Panc1 (cell line): ENCODE measurements at regions not wholly inside any gene's neighbourhood (a gene's known extent, or its start where the extent isn't known, plus 50 kb on each side); places are given as distances from the start of the nearest gene placed in this dataset.

ENCODE experiments used
- ATAC-seq: fragments of 200-7000 bp; cut with Tn5 transposase; 2 replicates; pipeline ENCODE4 v1.9.1; 2020; ENCODE audit warnings: mild to moderate bottlenecking, moderate library complexity
- BruUV-seq: library from RNA; stranded (reverse); fragments of 400-500 nt; replicated peaks from 2 replicates; lab custom pipeline; 2021; lab: Mats Ljungman, UMichigan
- CTCF ChIA-PET: fragments of 300-600 bp; sonication (Branson Sonifier 250); formaldehyde crosslinking; loops from one replicate; lab custom pipeline; 2022; ENCODE audit warnings: antibody characterized with exemption; lab: Charles Lee
- POLR2A ChIA-PET: fragments of 300-600 bp; sonication (Branson Sonifier 250); formaldehyde crosslinking; loops from one replicate; lab custom pipeline; 2022; ENCODE audit warnings: antibody characterized with exemption; lab: Charles Lee
- DNase-seq: peaks from one replicate; pipeline ENCODE4 v3.0.0-alpha.2; 2010; ENCODE audit warnings: low read depth, low spot score
- H3K27ac ChIP-seq: 2 replicates; pipeline ENCODE4 v1.5.1; 2011; ENCODE audit warnings: mild to moderate bottlenecking, low read length, inconsistent platforms
- H3K27me3 ChIP-seq: fragments of 200-500 bp; sonication (Bioruptor generic); 2 replicates; pipeline ENCODE4 v1.6.0; 2014; ENCODE audit warnings: low read length, inconsistent platforms; ENCODE audit not compliant: control insufficient read depth, insufficient read depth
- H3K36me3 ChIP-seq: fragments of 200-500 bp; sonication (Bioruptor generic); 2 replicates; pipeline ENCODE4 v1.5.1; 2014; ENCODE audit warnings: inconsistent platforms, mild to moderate bottlenecking, low read length, moderate library complexity; ENCODE audit not compliant: control insufficient read depth, insufficient read depth
- H3K4me1 ChIP-seq: 2 replicates; pipeline ENCODE4 v1.5.1; 2011; ENCODE audit warnings: inconsistent platforms, mild to moderate bottlenecking, low read length, moderate library complexity; ENCODE audit not compliant: control insufficient read depth, insufficient read depth
- H3K4me3 ChIP-seq, 2 experiments: 2 replicates each; pipeline ENCODE4 v1.5.1; 2011 to 2012; ENCODE audit warnings: low read depth in 2 of 2, low read length in 2 of 2, mild to moderate bottlenecking in 2 of 2, inconsistent platforms in 1 of 2, moderate library complexity in 1 of 2
- H3K9me3 ChIP-seq: fragments of 200-500 bp; sonication (Bioruptor generic); 2 replicates; pipeline ENCODE4 v1.5.1; 2014; ENCODE audit warnings: low read depth, mild to moderate bottlenecking, inconsistent platforms, low read length, moderate library complexity; ENCODE audit not compliant: control insufficient read depth, insufficient read depth
- POLR2AphosphoS5 ChIP-seq: IDR thresholded peaks from 2 replicates; pipeline ENCODE4 v1.6.1; 2012; ENCODE audit warnings: mild to moderate bottlenecking, low read depth, low read length, moderate library complexity
- SIN3A ChIP-seq: IDR thresholded peaks from 2 replicates; pipeline ENCODE4 v1.6.1; 2012; ENCODE audit warnings: low read depth, mild to moderate bottlenecking, low read length, moderate library complexity, borderline replicate concordance; ENCODE audit not compliant: insufficient read depth
- TCF7L2 ChIP-seq: IDR thresholded peaks from 2 replicates; pipeline ENCODE4 v1.6.1; 2011; ENCODE audit warnings: mild to moderate bottlenecking, low read depth, low read length, inconsistent platforms
- in situ Hi-C: cut with HindIII; loops from 2 replicates; pipeline ENCODE4 v1.10.0; 2016; ENCODE audit warnings: low sequenced_read_pairs, low pct_unique_long_range_greater_than_20kb
- intact Hi-C: fragments of 100-400 bp; cut with micrococcal nuclease; formaldehyde crosslinking; loops from one replicate; pipeline ENCODE4 v1.10.0; 2022; ENCODE audit not compliant: unreplicated experiment
- TF ChIP-seq, protein P1 (sequence below): fragments of 450-650 bp; IDR thresholded peaks from 2 replicates; pipeline ENCODE4 v1.5.1; 2017; ENCODE audit warnings: mild to moderate bottlenecking
- TF ChIP-seq, protein P2 (sequence below), 2 experiments: IDR thresholded peaks; 2 replicates each; pipeline ENCODE4 v1.6.1; 2011 to 2012; ENCODE audit warnings: low read depth in 2 of 2, control low read depth in 1 of 2, low read length in 1 of 2, mild to moderate bottlenecking in 1 of 2, moderate library complexity in 1 of 2; ENCODE audit not compliant: insufficient read depth in 1 of 2

DNA sequence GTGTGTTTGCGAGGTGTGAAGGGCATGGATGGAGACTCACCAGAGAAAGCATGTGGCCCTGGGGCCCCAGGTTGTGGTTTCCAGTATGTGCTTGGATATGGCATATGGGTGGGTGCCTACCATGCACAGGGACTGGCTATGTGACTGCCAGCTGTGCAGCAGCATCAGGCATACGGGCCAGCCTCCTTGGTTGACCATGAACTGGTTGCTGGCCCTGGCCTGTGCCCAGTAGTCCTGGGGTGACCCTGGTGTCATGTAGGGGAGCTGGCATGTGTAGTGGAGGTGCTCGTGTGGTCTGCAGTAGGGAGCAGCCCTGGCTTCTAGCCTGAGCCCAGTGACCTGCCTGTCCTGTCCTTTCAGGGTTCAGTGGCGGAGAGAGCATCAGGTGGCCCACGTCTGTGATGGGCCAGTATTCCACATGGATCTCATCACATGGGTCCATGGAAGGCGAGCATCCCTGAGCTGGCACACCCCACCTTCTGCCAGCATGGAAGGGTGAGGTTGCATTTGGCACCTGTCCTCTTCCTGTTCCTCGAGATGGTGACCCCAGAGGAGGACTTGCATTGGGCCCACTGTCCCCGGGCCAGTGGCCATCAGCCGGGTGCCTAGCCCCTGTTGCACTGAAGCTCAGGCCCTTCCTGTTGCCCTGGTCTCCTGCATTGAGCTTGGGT lies 228.9 kb downstream of the SNRPN start:
- no peaks in the 10 kb centered on the region for H3K4me1 ChIP-seq
- H3K27ac ChIP-seq, result no peak overlapping the region
- no peak overlapping the region for H3K4me3 ChIP-seq
- CTCF ChIA-PET, result no interaction called here
- intact Hi-C loops (no loop called here), in situ Hi-C loops (no loop called here)
- H3K36me3 ChIP-seq, result no peaks in the 10 kb centered on the region
- TF ChIP-seq, protein P1, sequence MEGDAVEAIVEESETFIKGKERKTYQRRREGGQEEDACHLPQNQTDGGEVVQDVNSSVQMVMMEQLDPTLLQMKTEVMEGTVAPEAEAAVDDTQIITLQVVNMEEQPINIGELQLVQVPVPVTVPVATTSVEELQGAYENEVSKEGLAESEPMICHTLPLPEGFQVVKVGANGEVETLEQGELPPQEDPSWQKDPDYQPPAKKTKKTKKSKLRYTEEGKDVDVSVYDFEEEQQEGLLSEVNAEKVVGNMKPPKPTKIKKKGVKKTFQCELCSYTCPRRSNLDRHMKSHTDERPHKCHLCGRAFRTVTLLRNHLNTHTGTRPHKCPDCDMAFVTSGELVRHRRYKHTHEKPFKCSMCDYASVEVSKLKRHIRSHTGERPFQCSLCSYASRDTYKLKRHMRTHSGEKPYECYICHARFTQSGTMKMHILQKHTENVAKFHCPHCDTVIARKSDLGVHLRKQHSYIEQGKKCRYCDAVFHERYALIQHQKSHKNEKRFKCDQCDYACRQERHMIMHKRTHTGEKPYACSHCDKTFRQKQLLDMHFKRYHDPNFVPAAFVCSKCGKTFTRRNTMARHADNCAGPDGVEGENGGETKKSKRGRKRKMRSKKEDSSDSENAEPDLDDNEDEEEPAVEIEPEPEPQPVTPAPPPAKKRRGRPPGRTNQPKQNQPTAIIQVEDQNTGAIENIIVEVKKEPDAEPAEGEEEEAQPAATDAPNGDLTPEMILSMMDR, result no peak
- TF ChIP-seq, protein P2, sequence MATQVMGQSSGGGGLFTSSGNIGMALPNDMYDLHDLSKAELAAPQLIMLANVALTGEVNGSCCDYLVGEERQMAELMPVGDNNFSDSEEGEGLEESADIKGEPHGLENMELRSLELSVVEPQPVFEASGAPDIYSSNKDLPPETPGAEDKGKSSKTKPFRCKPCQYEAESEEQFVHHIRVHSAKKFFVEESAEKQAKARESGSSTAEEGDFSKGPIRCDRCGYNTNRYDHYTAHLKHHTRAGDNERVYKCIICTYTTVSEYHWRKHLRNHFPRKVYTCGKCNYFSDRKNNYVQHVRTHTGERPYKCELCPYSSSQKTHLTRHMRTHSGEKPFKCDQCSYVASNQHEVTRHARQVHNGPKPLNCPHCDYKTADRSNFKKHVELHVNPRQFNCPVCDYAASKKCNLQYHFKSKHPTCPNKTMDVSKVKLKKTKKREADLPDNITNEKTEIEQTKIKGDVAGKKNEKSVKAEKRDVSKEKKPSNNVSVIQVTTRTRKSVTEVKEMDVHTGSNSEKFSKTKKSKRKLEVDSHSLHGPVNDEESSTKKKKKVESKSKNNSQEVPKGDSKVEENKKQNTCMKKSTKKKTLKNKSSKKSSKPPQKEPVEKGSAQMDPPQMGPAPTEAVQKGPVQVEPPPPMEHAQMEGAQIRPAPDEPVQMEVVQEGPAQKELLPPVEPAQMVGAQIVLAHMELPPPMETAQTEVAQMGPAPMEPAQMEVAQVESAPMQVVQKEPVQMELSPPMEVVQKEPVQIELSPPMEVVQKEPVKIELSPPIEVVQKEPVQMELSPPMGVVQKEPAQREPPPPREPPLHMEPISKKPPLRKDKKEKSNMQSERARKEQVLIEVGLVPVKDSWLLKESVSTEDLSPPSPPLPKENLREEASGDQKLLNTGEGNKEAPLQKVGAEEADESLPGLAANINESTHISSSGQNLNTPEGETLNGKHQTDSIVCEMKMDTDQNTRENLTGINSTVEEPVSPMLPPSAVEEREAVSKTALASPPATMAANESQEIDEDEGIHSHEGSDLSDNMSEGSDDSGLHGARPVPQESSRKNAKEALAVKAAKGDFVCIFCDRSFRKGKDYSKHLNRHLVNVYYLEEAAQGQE (IDR thresholded peaks at IDR 0.05; ENCODE audit: insufficient read depth in 1 of 2, low read depth in 2 of 2, low read length in 1 of 2), result no peak
- TF ChIP-seq TCF7L2 (no peak), POLR2AphosphoS5 (no peak), SIN3A (no peak)
- H3K9me3 ChIP-seq, result no peaks in the 10 kb centered on the region
- DNase-seq, result no peak
- BruUV-seq, result no TSS peak
- no peaks in the 10 kb centered on the region for H3K27me3 ChIP-seq
- no peak for ATAC-seq
- POLR2A ChIA-PET, result no interaction called here

DNA sequence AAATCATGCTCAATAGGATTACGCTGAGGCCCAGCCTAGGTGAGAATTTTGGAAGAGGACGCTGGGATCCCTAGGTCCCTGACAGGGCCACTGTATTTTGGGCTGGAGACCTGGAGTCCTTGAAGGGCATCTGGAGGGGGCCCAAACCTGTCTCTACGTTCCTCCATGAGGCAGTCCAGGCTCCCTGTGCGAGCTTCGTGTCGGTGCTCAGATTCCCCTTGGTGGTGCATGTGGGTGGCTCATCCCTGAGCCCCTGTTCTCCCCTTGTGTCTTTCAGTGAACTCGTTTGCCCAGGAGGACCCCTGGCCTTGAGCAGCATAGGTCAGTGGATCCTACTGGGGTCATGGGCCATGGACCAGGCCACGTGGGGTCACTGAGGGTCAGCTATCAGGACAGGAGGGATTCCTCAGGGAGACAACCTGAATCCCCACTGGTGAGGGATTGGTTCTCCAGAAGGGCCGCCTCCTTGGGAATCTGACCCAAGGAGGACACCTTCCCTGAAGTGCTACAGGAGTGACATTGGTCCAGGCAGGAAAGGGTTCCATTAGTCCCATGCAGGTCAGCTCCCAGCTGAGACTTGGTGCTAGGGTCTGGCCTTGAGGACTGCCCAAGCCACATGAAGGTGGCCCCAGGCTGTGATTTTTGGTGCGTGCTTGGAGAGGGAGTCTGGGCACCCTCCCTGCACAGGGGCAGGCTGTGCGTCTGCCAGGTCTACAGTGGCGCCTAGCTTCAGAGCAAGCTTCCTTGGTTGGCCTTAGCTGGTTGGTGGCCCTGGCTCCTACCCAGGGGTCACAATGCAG lies 229.8 kb downstream of the SNRPN start:
- H3K9me3 ChIP-seq, result no peaks in the 10 kb centered on the region
- H3K4me1 ChIP-seq, result no peaks in the 10 kb centered on the region
- no peak for TF ChIP-seq SIN3A
- TF ChIP-seq, protein P1, result no peak
- no peak for TF ChIP-seq TCF7L2
- no peak for TF ChIP-seq POLR2AphosphoS5
- TF ChIP-seq, protein P2 (IDR thresholded peaks at IDR 0.05; ENCODE audit: insufficient read depth in 1 of 2, low read depth in 2 of 2, low read length in 1 of 2), result no peak
- POLR2A ChIA-PET, result no interaction called here
- H3K4me3 ChIP-seq, result no peak overlapping the region
- intact Hi-C loops, result no loop called here
- DNase-seq (no peak), ATAC-seq (no peak)
- BruUV-seq, result no TSS peak
- no peaks in the 10 kb centered on the region for H3K27me3 ChIP-seq
- CTCF ChIA-PET, result no interaction called here
- no peak overlapping the region for H3K27ac ChIP-seq
- in situ Hi-C loops, result no loop called here
- no peaks in the 10 kb centered on the region for H3K36me3 ChIP-seq
